Neuronal stem cell (in vitro differentiated cells): ENCODE measurements at regions not wholly inside any gene's neighbourhood (a gene's known extent, or its start where the extent isn't known, plus 50 kb on each side); places are given as distances from the start of the nearest gene placed in this dataset.
"Not testable (repeated sequence)": the region's sequence is repeated elsewhere in the genome, so short reads cannot be mapped to it uniquely, and the experiment has no call there.

Experiments
- DNase-seq: peaks from one replicate; pipeline ENCODE4 v3.0.0-alpha.2; 2013; ENCODE audit warnings: low spot score
- H2AFZ ChIP-seq: one replicate; pipeline ENCODE4 v1.6.1; 2013; ENCODE audit warnings: mild to moderate bottlenecking, low read length, inconsistent platforms
- H2AK5ac ChIP-seq: 2 replicates; pipeline ENCODE4 v1.6.1; 2013; ENCODE audit warnings: low read depth, mild to moderate bottlenecking, inconsistent platforms, low read length, moderate library complexity, mixed read lengths
- H2BK120ac ChIP-seq: 2 replicates; pipeline ENCODE4 v1.6.1; 2013; ENCODE audit warnings: low read depth, mild to moderate bottlenecking, inconsistent platforms, low read length, moderate library complexity, mixed read lengths
- H2BK12ac ChIP-seq: one replicate; pipeline ENCODE4 v1.6.1; 2013; ENCODE audit warnings: low read length, inconsistent platforms
- H2BK15ac ChIP-seq: 2 replicates; pipeline ENCODE4 v1.6.1; 2013; ENCODE audit warnings: mild to moderate bottlenecking, low read length, inconsistent platforms, mixed read lengths
- H2BK5ac ChIP-seq: one replicate; pipeline ENCODE4 v1.6.1; 2013; ENCODE audit warnings: inconsistent platforms, mild to moderate bottlenecking, low read length, moderate library complexity
- H3K14ac ChIP-seq: one replicate; pipeline ENCODE4 v1.6.1; 2013; ENCODE audit warnings: low read length, inconsistent platforms
- H3K18ac ChIP-seq: 2 replicates; pipeline ENCODE4 v1.6.1; 2013; ENCODE audit warnings: low read length, inconsistent platforms
- H3K23ac ChIP-seq: 2 replicates; pipeline ENCODE4 v1.6.1; 2013; ENCODE audit warnings: low read depth, mild to moderate bottlenecking, mixed read lengths, low read length, inconsistent platforms; ENCODE audit not compliant: poor library complexity
- H3K27ac ChIP-seq: replicated peaks from 3 replicates; pipeline ENCODE4 v1.5.1; 2013; ENCODE audit warnings: low read length, inconsistent platforms
- H3K27me3 ChIP-seq, 3 experiments: 2 replicates each; pipeline ENCODE4 v1.6.1; 2013; ENCODE audit warnings: low read length in 3 of 3, mild to moderate bottlenecking in 2 of 3, inconsistent platforms in 1 of 3, low read depth in 1 of 3, mixed read lengths in 1 of 3, moderate library complexity in 1 of 3; ENCODE audit not compliant: control insufficient read depth in 3 of 3, insufficient read depth in 3 of 3
- H3K36me3 ChIP-seq, 2 donors: replicated peaks in 1 of 2; 2 replicates each; pipeline ENCODE4 v1.6.1; 2013; ENCODE audit warnings: low read length in 2 of 2; ENCODE audit not compliant: control insufficient read depth in 2 of 2, insufficient read depth in 2 of 2
- H3K4ac ChIP-seq: 2 replicates; pipeline ENCODE4 v1.6.1; 2013; ENCODE audit warnings: inconsistent platforms, mild to moderate bottlenecking, low read length, moderate library complexity
- H3K4me1 ChIP-seq, 2 donors: 1 replicate in 1 of 2; 2 replicates in 1 of 2; pipeline ENCODE4 v1.6.1; 2013; ENCODE audit warnings: low read length in 2 of 2, low read depth in 1 of 2; ENCODE audit not compliant: control insufficient read depth in 2 of 2, insufficient read depth in 1 of 2
- H3K4me2 ChIP-seq: one replicate; pipeline ENCODE4 v1.6.1; 2013; ENCODE audit warnings: mild to moderate bottlenecking, low read length, inconsistent platforms; ENCODE audit not compliant: insufficient read depth, poor library complexity, severe bottlenecking
- H3K4me3 ChIP-seq, 2 donors: 2 replicates each; pipeline ENCODE4 v1.5.1; 2013; ENCODE audit warnings: low read length in 2 of 2, mild to moderate bottlenecking in 2 of 2, inconsistent platforms in 1 of 2, moderate library complexity in 1 of 2
- H3K79me1 ChIP-seq: one replicate; pipeline ENCODE4 v1.6.1; 2013; ENCODE audit warnings: low read depth, mild to moderate bottlenecking, inconsistent platforms, low read length, moderate library complexity
- H3K9ac ChIP-seq: one replicate; pipeline ENCODE4 v1.6.1; 2013; ENCODE audit warnings: mild to moderate bottlenecking, low read depth, low read length, inconsistent platforms; ENCODE audit not compliant: poor library complexity
- H3K9me3 ChIP-seq, 2 donors: replicated peaks in 1 of 2; 2 replicates each; pipeline versions ENCODE3 to v1.6.1; 2013; ENCODE audit warnings: low read length in 2 of 2, mild to moderate bottlenecking in 2 of 2, inconsistent platforms in 1 of 2, low read depth in 1 of 2, mixed read lengths in 1 of 2, moderate library complexity in 1 of 2; ENCODE audit not compliant: control insufficient read depth in 2 of 2, insufficient read depth in 1 of 2
- H4K8ac ChIP-seq: one replicate; pipeline ENCODE4 v1.6.1; 2013; ENCODE audit warnings: low read depth, mild to moderate bottlenecking, inconsistent platforms, low read length, moderate library complexity
- H4K91ac ChIP-seq: one replicate; pipeline ENCODE4 v1.6.1; 2013; ENCODE audit warnings: low read length, low read depth, mild to moderate bottlenecking, inconsistent platforms; ENCODE audit not compliant: poor library complexity
- WGBS, 2 donors: extraction: QIAGEN DNeasy Blood & Tissue Kit; methylation state at CpG; one replicate each; pipeline ENCODE4 v1.1.7; 2013; ENCODE audit warnings: missing lambda C conversion rate in 2 of 2, mixed read lengths in 1 of 2; ENCODE audit not compliant: insufficient read length in 2 of 2, insufficient replicate concordance in 1 of 2; ENCODE audit errors: extremely low coverage in 2 of 2; 5-methylcytosine and 5-hydroxymethylcytosine counted together

DNA sequence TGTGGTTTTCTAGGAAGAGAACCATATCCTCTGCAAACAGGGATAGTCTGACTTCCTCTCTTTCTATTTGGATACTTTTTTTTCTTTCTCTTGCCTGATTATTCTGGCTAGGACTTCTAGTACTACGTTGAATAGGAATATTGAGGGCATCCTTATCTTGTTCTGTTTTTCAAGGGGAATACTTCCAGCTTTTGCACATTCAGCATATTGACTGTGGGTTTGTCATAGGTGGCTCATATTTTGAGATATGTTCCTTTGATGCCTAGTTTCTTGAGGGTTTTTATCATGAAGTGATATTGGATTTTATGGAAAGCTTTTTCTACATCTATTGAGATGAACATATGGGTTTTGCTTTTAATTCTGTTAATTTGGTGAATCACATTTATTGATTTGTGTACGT lies 269.8 kb downstream of the MAP2K6 start:
- Histone ChIP-seq H2AK5ac (no peak overlapping the region), H3K79me1 (no peaks in the 10 kb centered on the region), H3K27me3 (no peaks in the 10 kb centered on the region), H2BK15ac (no peak overlapping the region), H3K4ac (no peak overlapping the region), H2BK12ac (no peak overlapping the region), H2AFZ (no peak overlapping the region), H3K23ac (no peak overlapping the region), H4K8ac (no peak overlapping the region), H3K4me2 (no peak overlapping the region), H2BK120ac (no peak overlapping the region), H3K36me3 (no peaks in the 10 kb centered on the region), H3K9ac (no peak overlapping the region), H3K4me3 (no peak overlapping the region), H3K4me1 (no peaks in the 10 kb centered on the region), H3K14ac (no peak overlapping the region), H2BK5ac (no peak overlapping the region), H3K9me3 (peaks cover 2 to 4% of the 10 kb centered on the region in 2 donors), H4K91ac (no peak overlapping the region), H3K18ac (no peak overlapping the region), H3K27ac (no peak overlapping the region)
- no peak for DNase-seq
- no CpG with 5 or more reads among the region's 2 CpGs for WGBS, 2 donors

DNA sequence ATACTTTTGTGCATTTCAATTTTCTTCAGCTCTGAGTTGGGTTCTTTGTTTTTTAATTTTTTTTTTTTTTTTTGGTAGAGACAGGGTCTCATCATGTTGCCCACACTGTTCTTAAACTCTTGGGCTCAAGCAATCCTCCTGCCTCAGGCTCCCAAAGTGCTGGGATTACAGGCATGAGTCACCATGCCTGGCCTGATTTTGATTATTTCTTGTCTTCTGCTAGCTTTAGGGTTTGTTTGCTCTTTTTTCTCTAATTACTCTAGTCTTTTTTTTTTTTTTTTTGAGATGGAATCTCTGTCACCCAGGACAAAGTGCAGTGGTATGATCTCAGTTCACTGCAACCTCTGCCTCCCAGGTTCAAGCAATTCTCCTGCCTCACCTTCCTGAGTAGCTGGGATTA lies 270.7 kb downstream of the MAP2K6 start:
- not testable (repeated sequence) for H2BK120ac ChIP-seq, H3K36me3 ChIP-seq, H4K8ac ChIP-seq, H3K79me1 ChIP-seq, H3K4ac ChIP-seq, H3K4me1 ChIP-seq, H3K14ac ChIP-seq, DNase-seq, H3K18ac ChIP-seq, H3K27ac ChIP-seq, H2BK15ac ChIP-seq, H3K9me3 ChIP-seq, H3K23ac ChIP-seq, H2BK5ac ChIP-seq, H3K4me2 ChIP-seq, H3K9ac ChIP-seq, H3K27me3 ChIP-seq, H3K4me3 ChIP-seq, H2BK12ac ChIP-seq, H2AFZ ChIP-seq, H2AK5ac ChIP-seq, H4K91ac ChIP-seq

DNA sequence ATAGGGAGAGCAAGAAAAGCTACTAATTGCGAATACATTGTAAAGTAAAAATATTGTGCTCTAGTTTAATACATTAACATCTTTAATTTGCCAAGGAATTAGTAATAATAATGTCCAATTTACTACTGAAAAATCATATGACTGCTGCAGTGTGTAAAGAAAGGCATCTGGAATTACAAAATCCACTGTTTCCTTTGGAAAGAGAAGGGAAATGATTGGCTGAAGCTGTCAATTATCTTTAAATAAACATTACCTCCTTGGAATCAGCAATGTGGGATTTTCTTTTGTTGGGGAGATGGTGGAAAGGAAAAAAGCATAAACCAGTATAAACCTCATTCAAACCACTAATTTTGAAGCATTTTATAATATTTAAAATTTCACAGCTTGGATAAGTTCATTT lies 276.0 kb downstream of the MAP2K6 start:
- Histone ChIP-seq H3K27ac (no peak overlapping the region), H3K27me3 (no peaks in the 10 kb centered on the region), H3K18ac (no peak overlapping the region), H3K23ac (no peak overlapping the region), H3K9me3 (peaks cover 0 to 2% of the 10 kb centered on the region in 2 donors), H3K9ac (no peak overlapping the region), H3K4ac (no peak overlapping the region), H3K4me3 (no peak overlapping the region), H2BK15ac (no peak overlapping the region), H3K4me1 (no peaks in the 10 kb centered on the region), H2BK12ac (no peak overlapping the region), H3K79me1 (no peaks in the 10 kb centered on the region), H4K8ac (no peak overlapping the region), H3K36me3 (no peaks in the 10 kb centered on the region), H4K91ac (no peak overlapping the region), H3K14ac (no peak overlapping the region), H2AK5ac (no peak overlapping the region), H2BK5ac (no peak overlapping the region), H2AFZ (no peak overlapping the region), H2BK120ac (no peak overlapping the region), H3K4me2 (no peak overlapping the region)
- no CpG with 5 or more reads among the region's 1 CpG for WGBS, 2 donors
- no peak for DNase-seq

DNA sequence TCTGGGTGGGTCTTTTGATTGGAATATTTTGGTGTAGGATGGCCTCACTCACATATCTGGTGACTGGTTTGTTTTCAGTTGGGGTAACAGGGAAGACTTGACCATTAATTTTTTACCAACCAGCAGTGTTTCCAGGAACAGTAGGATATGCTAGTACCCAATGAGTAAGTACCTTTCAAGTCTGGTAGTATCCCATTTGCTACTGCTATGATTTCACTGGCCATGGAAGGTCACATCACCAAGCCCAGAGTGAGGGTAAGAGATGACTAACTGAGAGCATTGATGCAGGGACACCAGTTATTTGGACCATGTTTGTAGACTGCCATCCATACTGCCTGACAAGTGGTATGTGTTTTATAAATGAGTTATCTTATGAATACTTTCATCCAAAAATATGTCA lies 277.7 kb downstream of the MAP2K6 start:
- Histone ChIP-seq H3K36me3 (no peaks in the 10 kb centered on the region), H4K91ac (no peak overlapping the region), H3K4me1 (no peaks in the 10 kb centered on the region), H3K4me2 (no peak overlapping the region), H3K9ac (no peak overlapping the region), H3K18ac (no peak overlapping the region), H2BK5ac (no peak overlapping the region), H2BK15ac (no peak overlapping the region), H3K23ac (no peak overlapping the region), H2AFZ (no peak overlapping the region), H3K27ac (no peak overlapping the region), H3K9me3 (peaks cover 0 to 2% of the 10 kb centered on the region in 2 donors), H4K8ac (no peak overlapping the region), H2BK120ac (no peak overlapping the region), H2AK5ac (no peak overlapping the region), H2BK12ac (no peak overlapping the region), H3K27me3 (no peaks in the 10 kb centered on the region), H3K79me1 (no peaks in the 10 kb centered on the region), H3K4ac (no peak overlapping the region), H3K14ac (no peak overlapping the region), H3K4me3 (no peak overlapping the region)
- DNase-seq = no peak
